B cell (primary cell): ENCODE measurements at regions not wholly inside any gene's neighbourhood (a gene's known extent, or its start where the extent isn't known, plus 50 kb on each side); places are given as distances from the start of the nearest gene placed in this dataset.

ENCODE experiments used
- ATAC-seq: fragments of 200-7000 bp; cut with Tn5 transposase; one replicate; pipeline ENCODE4 v1.10.0; 2021; ENCODE audit warnings: low read depth, mild to moderate bottlenecking, moderate number of reproducible peaks, moderate library complexity
- CTCF ChIA-PET: fragments of 350-600 bp; sonication (Branson Sonifier 250); formaldehyde crosslinking; loops from one replicate; lab custom pipeline; 2021; ENCODE audit warnings: antibody characterized with exemption, inconsistent platforms; lab: Charles Lee
- POLR2A ChIA-PET: fragments of 350-600 bp; sonication (Branson Sonifier 250); formaldehyde crosslinking; loops from one replicate; lab custom pipeline; 2021; ENCODE audit warnings: antibody characterized with exemption; lab: Charles Lee
- DNase-seq: peaks from one replicate; pipeline ENCODE4 v3.0.0; 2013
- H2AFZ ChIP-seq: 2 replicates; pipeline ENCODE4 v1.6.1; 2012; ENCODE audit warnings: mild to moderate bottlenecking, low read depth, low read length; ENCODE audit not compliant: insufficient read depth, poor library complexity, severe bottlenecking
- H3K27ac ChIP-seq, 2 donors: 1 replicate in 1 of 2; 2 replicates in 1 of 2; pipeline ENCODE4 v1.5.1; 2012 to 2013; ENCODE audit warnings: low read length in 2 of 2, mild to moderate bottlenecking in 2 of 2, moderate library complexity in 1 of 2
- H3K27me3 ChIP-seq, 4 experiments: fragments of 200-600 bp in 1 of 4; sonication (generic) in 1 of 4; replicated peaks in 1 of 4; 1 replicate in 2 of 4; 2 replicates in 2 of 4; pipeline versions ENCODE4 v1.6.1 to v1.7.0; 2013 to 2016; ENCODE audit warnings: low read length in 3 of 4, mild to moderate bottlenecking in 2 of 4, mixed read lengths in 1 of 4, moderate library complexity in 1 of 4; ENCODE audit not compliant: insufficient read depth in 4 of 4, control insufficient read depth in 3 of 4; ENCODE audit errors: control extremely low read depth in 1 of 4
- H3K36me3 ChIP-seq, 2 experiments: replicated peaks in 1 of 2; 1 replicate in 1 of 2; 2 replicates in 1 of 2; pipeline versions ENCODE4 v1.6.1 to v1.7.1; 2013; ENCODE audit warnings: low read length in 1 of 2; ENCODE audit not compliant: insufficient read depth in 2 of 2, control insufficient read depth in 1 of 2; ENCODE audit errors: control extremely low read depth in 1 of 2, extremely low read depth in 1 of 2
- H3K4me1 ChIP-seq, 2 donors: fragments of 200-600 bp in 1 of 2; sonication (generic) in 1 of 2; 1 replicate in 1 of 2; 2 replicates in 1 of 2; pipeline versions ENCODE4 v1.5.1 to v1.6.1; 2013 to 2017; ENCODE audit warnings: low read length in 2 of 2; ENCODE audit not compliant: control insufficient read depth in 2 of 2, insufficient read depth in 2 of 2
- H3K4me2 ChIP-seq: replicated peaks from 2 replicates; pipeline ENCODE3; 2012; ENCODE audit warnings: mild to moderate bottlenecking, low read depth, low read length; ENCODE audit not compliant: poor library complexity, severe bottlenecking
- H3K4me3 ChIP-seq, 5 experiments: fragments of 200-600 bp in 1 of 5; sonication (generic) in 1 of 5; 1 replicate in 3 of 5; 2 replicates in 2 of 5; pipeline versions ENCODE4 v1.5.1 to v1.7.0; 2011 to 2016; ENCODE audit warnings: low read length in 4 of 5, mild to moderate bottlenecking in 4 of 5, low read depth in 2 of 5, control low read depth in 1 of 5, moderate library complexity in 1 of 5; ENCODE audit not compliant: insufficient read depth in 1 of 5; ENCODE audit errors: control extremely low read depth in 1 of 5, extremely low read depth in 1 of 5
- H3K79me2 ChIP-seq: fragments of 200-600 bp; sonication (generic); one replicate; pipeline ENCODE4 v1.6.0; 2016; ENCODE audit warnings: low read length; ENCODE audit not compliant: control insufficient read depth, insufficient read depth
- H3K9ac ChIP-seq: fragments of 200-600 bp; sonication (generic); 2 replicates; pipeline ENCODE4 v1.6.1; 2017; ENCODE audit warnings: mild to moderate bottlenecking, low read length, moderate library complexity
- H3K9me3 ChIP-seq, 3 donors: one replicate each; pipeline versions ENCODE4 v1.6.1 to v1.7.1; 2013; ENCODE audit warnings: low read length in 2 of 3; ENCODE audit not compliant: control insufficient read depth in 2 of 3, insufficient read depth in 1 of 3; ENCODE audit errors: control extremely low read depth in 1 of 3
- H4K20me1 ChIP-seq: 2 replicates; pipeline ENCODE4 v1.6.0; 2012; ENCODE audit warnings: mild to moderate bottlenecking, low read length; ENCODE audit not compliant: insufficient read depth, control insufficient read depth, poor library complexity, severe bottlenecking
- H3K27ac Mint-ChIP-seq: one replicate; pipeline ENCODE4 v1.8.0; 2021; ENCODE audit warnings: mixed read lengths
- H3K27me3 Mint-ChIP-seq: one replicate; pipeline ENCODE4 v1.8.0; 2021; ENCODE audit warnings: mixed read lengths
- H3K4me1 Mint-ChIP-seq: one replicate; pipeline ENCODE4 v1.8.0; 2021; ENCODE audit warnings: mixed read lengths
- H3K4me3 Mint-ChIP-seq: one replicate; pipeline ENCODE4 v1.8.0; 2021; ENCODE audit warnings: mixed read lengths
- H3K9me3 Mint-ChIP-seq: one replicate; pipeline ENCODE4 v1.8.0; 2022; ENCODE audit warnings: mixed read lengths; ENCODE audit not compliant: insufficient read depth
- CTCF ChIP-seq: fragments of 200-600 bp; IDR thresholded peaks from one replicate; pipeline ENCODE4 v1.8.0; 2022; ENCODE audit warnings: antibody characterized with exemption, mild to moderate bottlenecking
- EZH2 ChIP-seq: IDR thresholded peaks from 2 replicates; pipeline ENCODE4 v1.6.1; 2012; ENCODE audit warnings: borderline replicate concordance, low read depth, mild to moderate bottlenecking, moderate library complexity, low read length; ENCODE audit not compliant: insufficient read depth, poor library complexity, severe bottlenecking
- WGBS: methylation state at CpG from one replicate; pipeline ENCODE4 v1.1.5; 2013; ENCODE audit warnings: missing lambda C conversion rate; ENCODE audit not compliant: insufficient coverage; 5-methylcytosine and 5-hydroxymethylcytosine counted together
- intact Hi-C: fragments of 100-400 bp; cut with micrococcal nuclease; formaldehyde crosslinking; loops from one replicate; pipeline ENCODE4 v1.10.0; 2022

DNA sequence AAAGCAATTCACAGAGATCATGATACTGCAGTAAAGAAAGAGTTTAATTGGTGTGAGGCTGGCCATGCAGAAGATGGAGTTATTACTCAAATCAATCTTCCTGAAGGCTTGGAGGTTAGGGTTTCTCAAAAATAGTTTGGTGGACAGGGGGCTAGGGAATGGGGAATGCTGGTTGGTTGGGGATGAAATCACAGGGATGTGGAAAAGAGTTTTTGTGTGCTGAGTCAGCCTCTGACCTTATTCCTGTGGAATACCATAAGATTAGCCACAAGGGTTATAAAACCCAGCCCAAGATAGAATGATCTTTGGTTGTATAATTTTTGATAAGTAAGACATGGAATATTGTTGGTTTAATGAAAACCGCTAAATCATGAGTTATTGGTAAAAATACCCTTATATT lies 764.3 kb downstream of the TYW1 start:
- no peak overlapping the region for H3K4me2 ChIP-seq
- DNase-seq (no peak), ATAC-seq (no peak)
- H4K20me1 ChIP-seq: no peaks in the 10 kb centered on the region
- no peak overlapping the region for H3K27ac Mint-ChIP-seq
- no peaks in the 10 kb centered on the region for H3K27me3 Mint-ChIP-seq
- H3K4me3 Mint-ChIP-seq: no peak overlapping the region
- H3K79me2 ChIP-seq: no peaks in the 10 kb centered on the region
- H3K36me3 ChIP-seq: no peaks in the 10 kb centered on the region
- TF ChIP-seq CTCF: no peak
- no peak for TF ChIP-seq EZH2
- no peaks in the 10 kb centered on the region for H3K4me1 ChIP-seq
- H2AFZ ChIP-seq: no peak overlapping the region
- ChIA-PET CTCF (no interaction called here), POLR2A (no interaction called here)
- no CpG with 5 or more reads among the region's 1 CpG for WGBS
- H3K27me3 ChIP-seq: no peaks in the 10 kb centered on the region
- H3K9me3 Mint-ChIP-seq: peaks cover 6% of the 10 kb centered on the region
- H3K4me3 ChIP-seq: no peak overlapping the region
- no peaks in the 10 kb centered on the region for H3K4me1 Mint-ChIP-seq
- intact Hi-C loops: no loop called here
- no peak overlapping the region for H3K9ac ChIP-seq
- H3K9me3 ChIP-seq: peaks cover 0 to 6% (median 0%) of the 10 kb centered on the region in 3 donors
- H3K27ac ChIP-seq: no peak overlapping the region

GRCh38 chr7:67762516-67762915 lies 765.9 kb downstream of the TYW1 start:
- Histone ChIP-seq H3K79me2 (no peaks in the 10 kb centered on the region), H3K9ac (no peak overlapping the region), H2AFZ (no peak overlapping the region), H3K27ac (no peak overlapping the region), H3K4me1 (no peaks in the 10 kb centered on the region), H3K4me3 (no peak overlapping the region), H3K9me3 (peaks cover 0 to 10% (median 0%) of the 10 kb centered on the region in 3 donors), H3K36me3 (no peaks in the 10 kb centered on the region), H3K27me3 (no peaks in the 10 kb centered on the region), H3K4me2 (no peak overlapping the region), H4K20me1 (no peaks in the 10 kb centered on the region)
- CTCF ChIA-PET: no interaction called here
- Mint-ChIP-seq H3K9me3 (peaks cover 10% of the 10 kb centered on the region), H3K27me3 (no peaks in the 10 kb centered on the region), H3K27ac (no peak overlapping the region), H3K4me3 (no peak overlapping the region), H3K4me1 (no peaks in the 10 kb centered on the region)
- no peak for DNase-seq
- no peak for TF ChIP-seq EZH2
- TF ChIP-seq CTCF: no peak
- ATAC-seq: no peak
- intact Hi-C loops: no loop called here
- WGBS: no CpG with 5 or more reads among the region's 4 CpGs
- POLR2A ChIA-PET: no interaction called here
